SK-N-SH (cell line): ENCODE measurements at regions not wholly inside any gene's neighbourhood (a gene's known extent, or its start where the extent isn't known, plus 50 kb on each side); places are given as distances from the start of the nearest gene placed in this dataset.

Experiments
- CTCF ChIA-PET: fragments of 300-600, 350-600 bp; formaldehyde crosslinking; extraction: SDS; loops from one replicate; lab custom pipeline; 2021; lab: Yijun Ruan, JAX
- POLR2A ChIA-PET: fragments of 350-600 bp; sonication (Branson Sonifier 250); formaldehyde crosslinking; extraction: SDS; loops from one replicate; lab custom pipeline; 2020; ENCODE audit warnings: antibody characterized with exemption, inconsistent platforms; lab: Yijun Ruan, JAX
- DNase-seq: peaks from one replicate; pipeline ENCODE4 v3.0.0; 2012
- H2AFZ ChIP-seq: fragments of 200-600 bp; sonication (generic); 2 replicates; pipeline ENCODE4 v1.8.1; 2016; ENCODE audit warnings: antibody characterized with exemption, mild to moderate bottlenecking, low read depth
- H3F3A ChIP-seq: fragments of 200-600 bp; sonication (generic); replicated peaks from 2 replicates; pipeline ENCODE3; 2016; ENCODE audit warnings: antibody characterized with exemption, mild to moderate bottlenecking; ENCODE audit not compliant: insufficient read depth
- H3K27ac ChIP-seq, 2 experiments: fragments of 200-500 bp in 1 of 2; fragments of 200-600 bp in 1 of 2; sonication (Bioruptor generic) in 1 of 2; sonication (generic), shearing (Covaris generic) in 1 of 2; 2 replicates each; pipeline versions ENCODE4 v1.5.1 to v1.6.1; 2014 to 2016; ENCODE audit warnings: low read depth in 2 of 2, inconsistent platforms in 1 of 2, low read length in 1 of 2, mild to moderate bottlenecking in 1 of 2, mixed read lengths in 1 of 2
- H3K27me3 ChIP-seq: fragments of 200-600 bp; sonication (generic), shearing (Covaris generic); 2 replicates; pipeline ENCODE4 v1.6.1; 2016; ENCODE audit warnings: mixed run types; ENCODE audit not compliant: insufficient read depth
- H3K36me3 ChIP-seq, 2 experiments: fragments of 200-500 bp in 1 of 2; fragments of 200-600 bp in 1 of 2; sonication (Bioruptor generic) in 1 of 2; sonication (generic) in 1 of 2; replicated peaks in 1 of 2; 2 replicates each; pipeline versions ENCODE3 to v1.5.1; 2014 to 2016; ENCODE audit warnings: low read length in 1 of 2, mild to moderate bottlenecking in 1 of 2; ENCODE audit not compliant: insufficient read depth in 2 of 2, control insufficient read depth in 1 of 2
- H3K4me1 ChIP-seq, 2 experiments: fragments of 200-500 bp in 1 of 2; fragments of 200-600 bp in 1 of 2; sonication (Bioruptor generic) in 1 of 2; sonication (generic), shearing (Covaris generic) in 1 of 2; 2 replicates each; pipeline versions ENCODE4 v1.5.1 to v1.6.1; 2014 to 2016; ENCODE audit warnings: low read depth in 1 of 2, low read length in 1 of 2, mixed run types in 1 of 2; ENCODE audit not compliant: insufficient read depth in 2 of 2, control insufficient read depth in 1 of 2
- H3K4me2 ChIP-seq: fragments of 200-600 bp; sonication (generic), shearing (Covaris generic); 2 replicates; pipeline ENCODE4 v1.6.1; 2017; ENCODE audit warnings: mixed run types
- H3K4me3 ChIP-seq, 2 experiments: fragments of 200-500 bp in 1 of 2; fragments of 200-600 bp in 1 of 2; sonication (Bioruptor generic) in 1 of 2; sonication (generic), shearing (Covaris generic) in 1 of 2; 2 replicates each; pipeline versions ENCODE4 v1.5.1 to v1.8.1; 2014 to 2016; ENCODE audit warnings: low read depth in 2 of 2, inconsistent platforms in 1 of 2, low read length in 1 of 2, mild to moderate bottlenecking in 1 of 2, mixed read lengths in 1 of 2, moderate library complexity in 1 of 2
- H3K79me2 ChIP-seq: fragments of 200-600 bp; sonication (generic); 2 replicates; pipeline ENCODE4 v1.8.1; 2017; ENCODE audit warnings: mild to moderate bottlenecking; ENCODE audit not compliant: insufficient read depth
- H3K9ac ChIP-seq: fragments of 200-600 bp; sonication (generic); 2 replicates; pipeline ENCODE4 v1.6.1; 2017; ENCODE audit warnings: mixed run types
- H3K9me2 ChIP-seq: fragments of 200-600 bp; sonication (generic); 2 replicates; pipeline ENCODE4 v1.6.1; 2017; ENCODE audit warnings: mixed run types
- H3K9me3 ChIP-seq: fragments of 200-600 bp; sonication (generic); 2 replicates; pipeline ENCODE4 v1.6.1; 2017; ENCODE audit warnings: mixed run types, mild to moderate bottlenecking, moderate library complexity
- H4K20me1 ChIP-seq: fragments of 200-600 bp; sonication (generic); 2 replicates; pipeline ENCODE4 v1.6.1; 2017; ENCODE audit warnings: mild to moderate bottlenecking, mixed run types; ENCODE audit not compliant: insufficient read depth
- CHD2 ChIP-seq: fragments of 150-350 bp; IDR thresholded peaks from 2 replicates; pipeline ENCODE4 v1.6.1; 2018; ENCODE audit warnings: low read length; ENCODE audit not compliant: partially characterized antibody
- ELF1 ChIP-seq: IDR thresholded peaks from 2 replicates; pipeline ENCODE4 v1.4.0; 2012
- FOSL2 ChIP-seq: IDR thresholded peaks from 2 replicates; pipeline ENCODE4 v1.4.0; 2012; ENCODE audit warnings: low read depth, mild to moderate bottlenecking, moderate library complexity, borderline replicate concordance
- FOXM1 ChIP-seq: IDR thresholded peaks from 2 replicates; pipeline ENCODE4 v1.4.0; 2012; ENCODE audit warnings: low read depth, mild to moderate bottlenecking
- GABPA ChIP-seq: IDR thresholded peaks from 2 replicates; pipeline ENCODE4 v1.4.0; 2012; ENCODE audit warnings: low read depth, mild to moderate bottlenecking
- GATA2 ChIP-seq: sonication (generic); formaldehyde crosslinking; IDR thresholded peaks from 2 replicates; pipeline ENCODE4 v1.5.0; 2020; ENCODE audit warnings: mild to moderate bottlenecking, missing genetic modification reagents
- MAX ChIP-seq: IDR thresholded peaks from 2 replicates; pipeline ENCODE4 v1.4.0; 2012; ENCODE audit warnings: low read depth
- MEF2A ChIP-seq: IDR thresholded peaks from 2 replicates; pipeline ENCODE4 v1.4.0; 2012; ENCODE audit warnings: low read depth, borderline replicate concordance
- NRF1 ChIP-seq: IDR thresholded peaks from 2 replicates; pipeline ENCODE4 v1.6.1; 2012; ENCODE audit warnings: low read depth, mild to moderate bottlenecking, low read length
- PBX3 ChIP-seq: IDR thresholded peaks from 2 replicates; pipeline ENCODE4; 2012
- RAD21 ChIP-seq: IDR thresholded peaks from 2 replicates; pipeline ENCODE4 v1.6.1; 2012; ENCODE audit warnings: mild to moderate bottlenecking, low read length
- REST ChIP-seq: IDR thresholded peaks from 2 replicates; pipeline ENCODE4 v1.6.1; 2012; ENCODE audit warnings: mild to moderate bottlenecking, low read depth, low read length, moderate library complexity
- RFX5 ChIP-seq: IDR thresholded peaks from 2 replicates; pipeline ENCODE4 v1.6.1; 2012; ENCODE audit warnings: mild to moderate bottlenecking, improper control_type of control experiment, low read length
- SMC3 ChIP-seq: IDR thresholded peaks from 2 replicates; pipeline ENCODE4 v1.6.1; 2012; ENCODE audit warnings: low read depth, low read length, improper control_type of control experiment
- TAF1 ChIP-seq: IDR thresholded peaks from 2 replicates; pipeline ENCODE4 v1.6.1; 2012; ENCODE audit warnings: low read depth, mild to moderate bottlenecking, low read length, moderate library complexity, borderline replicate concordance
- TEAD4 ChIP-seq: IDR thresholded peaks from 2 replicates; pipeline ENCODE4 v1.4.0; 2012; ENCODE audit warnings: mild to moderate bottlenecking, borderline replicate concordance; ENCODE audit not compliant: insufficient read depth
- USF2 ChIP-seq: fragments of 150-350 bp; IDR thresholded peaks from 2 replicates; pipeline ENCODE4 v1.6.1; 2017; ENCODE audit warnings: antibody characterized with exemption, low read length, low read depth, borderline replicate concordance
- WGBS: methylation state at CpG from one replicate; pipeline ENCODE4 v1.1.6; 2017; ENCODE audit warnings: low lambda C conversion rate; 5-methylcytosine and 5-hydroxymethylcytosine counted together
- TF ChIP-seq, protein P1 (sequence below): fragments of 150-350 bp; IDR thresholded peaks from 2 replicates; pipeline ENCODE4 v1.6.1; 2016; ENCODE audit warnings: mild to moderate bottlenecking, low read depth, low read length

DNA sequence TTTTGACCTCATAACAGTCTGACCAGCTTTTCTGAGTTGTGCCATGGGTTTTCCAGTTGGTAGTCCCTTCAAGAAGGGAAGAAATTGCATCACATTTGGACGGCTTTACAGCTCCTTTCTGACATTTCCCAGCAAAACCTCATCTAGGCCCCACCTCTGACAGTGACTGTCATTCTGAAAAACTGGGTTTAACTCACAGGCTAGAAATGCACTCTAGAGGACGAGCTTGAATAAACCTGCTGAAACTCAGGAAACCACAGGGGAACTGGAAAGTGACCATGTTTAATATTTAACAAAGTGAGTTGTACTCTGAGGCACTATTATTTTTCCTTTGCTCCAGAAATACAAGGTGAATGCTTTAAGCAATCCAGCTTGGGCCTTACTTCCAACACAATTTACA is 434.3 kb upstream of the RASGEF1B start:
- Histone ChIP-seq H3K9ac (no peak overlapping the region), H3K27ac (no peak overlapping the region), H3K4me3 (no peak overlapping the region), H3K9me2 (no peaks in the 10 kb centered on the region), H3K9me3 (no peaks in the 10 kb centered on the region), H3K4me1 (no peaks in the 10 kb centered on the region), H3K36me3 (no peaks in the 10 kb centered on the region), H3K4me2 (no peak overlapping the region), H3K79me2 (no peaks in the 10 kb centered on the region), H2AFZ (no peak overlapping the region), H3K27me3 (no peaks in the 10 kb centered on the region), H3F3A (no peaks in the 10 kb centered on the region), H4K20me1 (no peaks in the 10 kb centered on the region)
- no peak for DNase-seq
- POLR2A ChIA-PET, result no interaction called here
- TF ChIP-seq CHD2 (no peak), GATA2 (CRISPR knock-in tag) (no peak), GABPA (no peak), FOXM1 (no peak), RFX5 (no peak), REST (no peak), RAD21 (no peak), FOSL2 (no peak), TAF1 (no peak), PBX3 (no peak), USF2 (no peak), ELF1 (no peak), SMC3 (no peak), MAX (no peak), NRF1 (no peak), TEAD4 (no peak), MEF2A (no peak)
- TF ChIP-seq, protein P1, sequence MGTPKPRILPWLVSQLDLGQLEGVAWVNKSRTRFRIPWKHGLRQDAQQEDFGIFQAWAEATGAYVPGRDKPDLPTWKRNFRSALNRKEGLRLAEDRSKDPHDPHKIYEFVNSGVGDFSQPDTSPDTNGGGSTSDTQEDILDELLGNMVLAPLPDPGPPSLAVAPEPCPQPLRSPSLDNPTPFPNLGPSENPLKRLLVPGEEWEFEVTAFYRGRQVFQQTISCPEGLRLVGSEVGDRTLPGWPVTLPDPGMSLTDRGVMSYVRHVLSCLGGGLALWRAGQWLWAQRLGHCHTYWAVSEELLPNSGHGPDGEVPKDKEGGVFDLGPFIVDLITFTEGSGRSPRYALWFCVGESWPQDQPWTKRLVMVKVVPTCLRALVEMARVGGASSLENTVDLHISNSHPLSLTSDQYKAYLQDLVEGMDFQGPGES, result no peak
- CTCF ChIA-PET, result interaction anchor here (0.7 to 0.9 kb wide), 2 partner anchors 9 to 681 kb away, joined by 3 read pairs; no protein-coding TSS in a partner anchor
- 0% methylated on average over 2 of the region's 2 CpGs for WGBS
